ENCODE measurements at regions not wholly inside any gene's neighbourhood (a gene's known extent, or its start where the extent isn't known, plus 50 kb on each side); places are given as distances from the start of the nearest gene placed in this dataset.
A peak's percentile ranks its signal among the peaks of the same experiment; 100 is the strongest.
"Not testable (repeated sequence)": the region's sequence is repeated elsewhere in the genome, so short reads cannot be mapped to it uniquely, and the experiment has no call there.

DNA sequence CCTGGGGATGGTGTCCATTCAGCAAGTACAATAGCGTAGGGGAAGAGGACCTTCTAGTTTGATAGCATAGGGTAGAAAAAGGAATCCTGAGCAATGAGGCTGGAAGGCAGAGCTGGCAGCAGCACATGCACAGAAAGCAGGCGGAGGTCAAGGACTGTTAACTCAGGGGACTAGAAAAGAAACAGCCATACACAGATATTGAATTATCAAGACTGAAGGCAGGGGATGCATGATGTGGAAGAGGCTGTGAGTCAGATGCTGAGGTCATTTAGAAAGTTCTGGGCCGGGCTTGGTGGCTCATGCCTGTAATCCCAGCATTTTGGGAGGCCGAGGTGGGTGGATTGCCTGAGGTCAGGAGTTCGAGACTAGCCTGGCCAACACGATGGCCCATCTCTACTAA, 65.6 kb downstream of the OPTC start:
- ATAC-seq, result no peak
- H3K27me3 ChIP-seq (ENCODE audit: control insufficient read depth, insufficient read depth), result no peaks in the 10 kb centered on the region
- no peaks in the 10 kb centered on the region for H3K9me3 ChIP-seq (ENCODE audit: control insufficient read depth, low read length)
- peaks cover 14% of the 10 kb centered on the region for H3K4me1 ChIP-seq (ENCODE audit: control insufficient read depth, insufficient read depth, low read length)
- intact Hi-C loops (cut with DNase I), result no loop called here
- DNase-seq, result peak in 1 of 3 donors; percentile 28
- WGBS, result 72% methylated on average over 6 of the region's 6 CpGs
- H3K27ac ChIP-seq (ENCODE audit: low read length), result peak overlapping the region; percentile 91
- no peak overlapping the region for H3K4me3 ChIP-seq (ENCODE audit: low read length)

DNA sequence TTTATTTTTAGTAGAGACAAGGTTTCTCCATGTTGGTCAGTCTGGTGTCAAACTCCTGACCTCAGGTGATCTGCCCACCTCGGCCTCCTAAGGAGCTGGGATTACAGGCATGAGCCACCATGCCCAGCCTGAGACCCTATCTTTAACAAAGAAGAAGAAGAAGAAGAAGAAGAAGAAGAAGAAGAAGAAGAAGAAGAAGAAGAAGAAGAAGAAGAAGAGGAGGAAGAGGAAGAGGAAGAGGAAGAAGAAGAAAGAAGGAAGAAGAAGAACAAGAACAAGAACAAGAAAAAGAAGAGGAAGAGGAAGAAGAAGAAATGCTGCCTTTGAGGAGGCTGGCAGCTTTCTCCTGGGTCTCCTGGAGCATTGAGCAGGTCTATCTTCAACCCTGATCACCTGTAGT, 64.9 kb upstream of the ATP2B4 start:
- H3K9me3 ChIP-seq (ENCODE audit: control insufficient read depth, low read length); ATAC-seq; intact Hi-C loops (cut with DNase I); DNase-seq; H3K27ac ChIP-seq (ENCODE audit: low read length); H3K27me3 ChIP-seq (ENCODE audit: control insufficient read depth, insufficient read depth); H3K4me3 ChIP-seq (ENCODE audit: low read length): not testable (repeated sequence)
- WGBS, result 97% methylated on average over 1 of the region's 1 CpG
- H3K4me1 ChIP-seq (ENCODE audit: control insufficient read depth, insufficient read depth, low read length), result peaks cover 11% of the 10 kb centered on the region

DNA sequence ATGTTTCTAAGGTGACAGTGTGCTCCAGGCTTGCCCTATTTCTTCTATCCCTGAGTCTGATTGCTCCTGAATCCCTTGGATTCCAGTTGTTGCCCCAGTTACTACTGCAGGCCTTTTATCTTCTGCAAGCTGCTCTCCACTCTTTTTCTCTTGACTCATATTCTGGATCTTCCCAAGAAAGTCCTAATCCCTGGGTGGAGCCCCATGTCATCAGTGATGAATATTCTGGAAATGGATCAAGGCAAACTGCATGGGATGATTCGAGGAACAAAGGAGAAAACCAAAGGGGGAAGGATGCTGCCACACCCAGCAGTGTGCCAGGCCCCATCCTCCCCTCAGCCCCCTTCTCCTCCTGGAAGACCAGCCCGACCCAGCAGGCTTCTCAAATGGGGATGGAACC, 63.3 kb upstream of the ATP2B4 start:
- ATAC-seq (no peak), DNase-seq (no peak)
- no peak overlapping the region for H3K27ac ChIP-seq (ENCODE audit: low read length)
- H3K4me1 ChIP-seq (ENCODE audit: control insufficient read depth, insufficient read depth, low read length), result peaks cover 5% of the 10 kb centered on the region
- H3K4me3 ChIP-seq (ENCODE audit: low read length), result no peak overlapping the region
- H3K27me3 ChIP-seq (ENCODE audit: control insufficient read depth, insufficient read depth), result no peaks in the 10 kb centered on the region
- H3K9me3 ChIP-seq (ENCODE audit: control insufficient read depth, low read length), result no peaks in the 10 kb centered on the region
- WGBS, result 73% methylated on average over 2 of the region's 2 CpGs
- intact Hi-C loops (cut with DNase I), result no loop called here

DNA sequence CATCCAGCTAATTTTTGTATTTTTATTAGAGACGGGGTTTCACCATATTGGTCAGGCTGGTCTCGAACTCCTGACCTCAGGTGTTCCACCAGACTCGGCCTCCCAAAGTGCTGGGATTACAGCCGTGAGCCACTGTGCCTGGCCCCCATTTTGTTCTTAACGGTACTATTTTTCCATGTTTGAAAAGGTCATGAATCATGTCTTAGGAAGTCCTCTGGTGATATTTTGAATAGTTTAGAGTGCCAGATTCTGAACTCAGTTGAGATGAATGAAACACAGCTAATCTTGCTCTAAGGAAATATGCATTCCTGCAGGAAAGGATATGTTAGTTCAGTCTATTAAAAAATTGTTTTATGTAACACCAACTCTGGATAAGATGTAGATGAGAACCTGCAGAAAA, 62.6 kb upstream of the ATP2B4 start:
- no peak overlapping the region for H3K27ac ChIP-seq (ENCODE audit: low read length)
- no peak for ATAC-seq
- H3K27me3 ChIP-seq (ENCODE audit: control insufficient read depth, insufficient read depth), result no peaks in the 10 kb centered on the region
- intact Hi-C loops (cut with DNase I), result no loop called here
- H3K4me3 ChIP-seq (ENCODE audit: low read length), result no peak overlapping the region
- WGBS, result 81% methylated on average over 5 of the region's 5 CpGs
- DNase-seq, result no peak
- H3K4me1 ChIP-seq (ENCODE audit: control insufficient read depth, insufficient read depth, low read length), result peaks cover 1% of the 10 kb centered on the region
- no peaks in the 10 kb centered on the region for H3K9me3 ChIP-seq (ENCODE audit: control insufficient read depth, low read length)

DNA sequence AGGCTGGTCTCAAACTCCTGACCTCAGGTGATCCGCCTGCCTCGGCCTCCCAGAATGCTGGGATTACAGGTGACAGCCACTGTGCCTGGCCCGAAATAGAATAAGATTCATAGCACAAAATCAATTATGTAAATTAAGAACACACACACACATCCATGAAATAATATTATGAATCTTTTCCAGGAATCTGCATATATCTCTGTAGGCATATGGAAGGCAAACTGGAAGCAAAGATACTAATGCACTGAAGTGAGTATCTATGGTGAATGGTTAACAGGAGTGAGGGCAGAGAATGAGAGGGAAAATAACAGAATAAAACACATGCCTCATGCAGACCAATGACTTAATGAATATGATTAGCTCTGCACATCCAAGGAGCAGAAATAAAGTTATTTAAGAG, 61.6 kb upstream of the ATP2B4 start:
- ATAC-seq (no peak), DNase-seq (no peak)
- H3K27me3 ChIP-seq (ENCODE audit: control insufficient read depth, insufficient read depth), result no peaks in the 10 kb centered on the region
- H3K27ac ChIP-seq (ENCODE audit: low read length), result no peak overlapping the region
- intact Hi-C loops (cut with DNase I), result no loop called here
- no peak overlapping the region for H3K4me3 ChIP-seq (ENCODE audit: low read length)
- no peaks in the 10 kb centered on the region for H3K4me1 ChIP-seq (ENCODE audit: control insufficient read depth, insufficient read depth, low read length)
- WGBS, result 95% methylated on average over 3 of the region's 3 CpGs
- H3K9me3 ChIP-seq (ENCODE audit: control insufficient read depth, low read length), result no peaks in the 10 kb centered on the region

DNA sequence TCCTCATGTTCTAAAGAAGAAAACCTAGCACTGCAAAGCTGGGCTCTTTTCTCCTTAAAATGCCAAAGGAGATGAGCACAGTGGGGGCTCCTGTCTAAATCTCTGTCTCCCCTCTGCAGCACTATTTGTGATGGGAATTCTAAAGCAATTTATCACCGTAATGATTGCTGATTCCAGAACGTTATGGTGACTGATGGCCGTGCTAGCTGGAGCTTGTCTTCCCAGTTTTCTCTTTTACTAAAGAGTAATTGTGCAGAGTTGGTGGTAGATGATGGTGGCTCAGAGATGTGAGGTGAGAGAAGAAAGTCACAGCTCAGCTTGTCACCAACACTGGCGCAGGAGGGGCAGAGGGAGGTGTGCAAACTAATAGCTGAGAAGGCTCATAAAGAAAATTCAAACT, 60.7 kb upstream of the ATP2B4 start:
- Histone ChIP-seq H3K9me3 (ENCODE audit: control insufficient read depth, low read length) (no peaks in the 10 kb centered on the region), H3K27ac (ENCODE audit: low read length) (no peak overlapping the region), H3K27me3 (ENCODE audit: control insufficient read depth, insufficient read depth) (no peaks in the 10 kb centered on the region), H3K4me3 (ENCODE audit: low read length) (no peak overlapping the region), H3K4me1 (ENCODE audit: control insufficient read depth, insufficient read depth, low read length) (no peaks in the 10 kb centered on the region)
- DNase-seq (no peak), ATAC-seq (no peak)
- 87% methylated on average over 4 of the region's 4 CpGs for WGBS
- intact Hi-C loops (cut with DNase I), result no loop called here

DNA sequence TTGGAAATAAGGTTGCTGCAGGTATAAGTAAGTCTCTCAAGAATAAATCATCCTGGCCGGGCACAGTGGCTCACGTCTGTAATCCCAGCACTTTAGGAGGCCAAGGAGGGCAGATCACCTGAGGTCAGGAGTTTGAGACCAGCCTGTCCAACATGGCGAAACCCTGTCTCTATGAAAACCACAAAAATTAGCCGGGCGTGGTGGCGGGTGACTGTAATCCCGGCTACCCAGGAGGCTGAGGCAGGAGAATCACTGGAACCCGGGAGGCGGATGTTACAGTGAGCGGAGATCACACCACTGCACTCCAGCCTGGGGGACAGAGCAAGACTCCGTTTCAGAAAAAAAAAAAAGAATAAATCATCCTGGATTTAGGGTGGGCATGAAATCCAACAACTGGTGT, 59.7 kb upstream of the ATP2B4 start:
- WGBS, result 95% methylated on average over 11 of the region's 11 CpGs
- H3K27me3 ChIP-seq (ENCODE audit: control insufficient read depth, insufficient read depth); H3K4me1 ChIP-seq (ENCODE audit: control insufficient read depth, insufficient read depth, low read length); DNase-seq; H3K27ac ChIP-seq (ENCODE audit: low read length); H3K9me3 ChIP-seq (ENCODE audit: control insufficient read depth, low read length); H3K4me3 ChIP-seq (ENCODE audit: low read length); ATAC-seq; intact Hi-C loops (cut with DNase I): not testable (repeated sequence)

DNA sequence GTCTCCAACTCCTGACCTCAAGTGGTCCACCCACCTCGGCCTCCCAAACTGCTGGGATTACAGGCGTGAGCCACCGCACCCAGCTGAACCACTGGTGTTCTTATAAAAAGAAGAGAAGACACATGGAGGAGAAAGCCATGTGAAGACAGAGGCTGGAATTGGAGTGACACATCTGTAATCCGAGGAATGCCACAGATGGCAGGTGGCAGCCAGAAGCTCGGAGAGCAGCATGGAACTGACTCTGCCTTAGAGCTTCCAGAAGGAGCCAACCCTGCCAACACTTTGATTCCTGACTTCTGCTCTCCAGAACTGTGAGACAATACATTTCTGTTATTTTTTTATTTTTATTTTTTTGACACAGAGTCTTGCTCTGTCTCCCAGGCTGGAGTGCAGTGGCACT, 59.0 kb upstream of the ATP2B4 start:
- intact Hi-C loops (cut with DNase I), result no loop called here
- Histone ChIP-seq H3K9me3 (ENCODE audit: control insufficient read depth, low read length) (no peaks in the 10 kb centered on the region), H3K4me1 (ENCODE audit: control insufficient read depth, insufficient read depth, low read length) (peaks cover 2% of the 10 kb centered on the region), H3K27me3 (ENCODE audit: control insufficient read depth, insufficient read depth) (no peaks in the 10 kb centered on the region), H3K4me3 (ENCODE audit: low read length) (no peak overlapping the region), H3K27ac (ENCODE audit: low read length) (no peak overlapping the region)
- DNase-seq (no peak), ATAC-seq (no peak)
- WGBS, result 87% methylated on average over 5 of the region's 5 CpGs

DNA sequence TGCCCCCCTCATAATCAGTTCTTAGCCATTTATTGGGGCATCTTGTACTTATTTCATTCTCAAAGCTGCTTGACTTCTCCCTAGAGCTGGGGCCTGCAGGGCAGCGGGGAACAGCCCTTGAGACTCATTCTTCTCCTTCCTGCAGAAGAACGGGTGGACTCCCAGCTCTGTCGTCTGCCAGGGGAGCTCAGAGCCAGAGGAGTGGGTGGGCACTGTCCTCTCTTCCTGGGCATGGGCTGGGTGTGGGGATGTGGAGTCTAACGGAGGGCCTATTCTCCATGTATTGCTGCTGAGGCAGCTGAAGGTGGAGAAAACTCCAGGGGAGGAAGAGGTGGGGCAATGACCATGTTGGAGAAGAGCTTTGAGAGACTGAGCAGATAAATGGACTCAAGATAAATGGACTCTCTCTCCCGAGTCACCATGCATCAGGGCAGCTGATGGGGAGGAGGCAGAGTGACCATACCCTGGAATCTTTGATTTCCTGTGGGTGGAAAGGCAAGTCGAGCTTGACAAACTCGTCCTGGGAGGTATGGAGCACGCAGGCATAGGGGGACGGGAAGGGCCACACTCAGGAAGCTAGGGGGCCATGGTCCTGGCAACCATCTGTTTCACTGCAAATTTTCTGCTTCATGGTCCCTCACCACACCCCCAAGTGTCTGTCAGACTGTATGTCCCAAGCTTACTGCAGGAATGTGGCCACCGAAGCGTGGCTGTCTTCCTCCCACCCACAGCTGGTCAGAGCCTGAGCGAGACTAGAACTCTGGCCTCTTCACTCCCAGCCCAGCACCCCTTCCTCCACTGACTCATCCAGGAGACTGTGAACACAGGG, 56.9 kb upstream of the ATP2B4 start:
- Histone ChIP-seq H3K4me1 (ENCODE audit: control insufficient read depth, insufficient read depth, low read length) (peaks cover 2% of the 10 kb centered on the region), H3K4me3 (ENCODE audit: low read length) (no peak overlapping the region), H3K9me3 (ENCODE audit: control insufficient read depth, low read length) (no peaks in the 10 kb centered on the region), H3K27ac (ENCODE audit: low read length) (no peak overlapping the region), H3K27me3 (ENCODE audit: control insufficient read depth, insufficient read depth) (no peaks in the 10 kb centered on the region)
- intact Hi-C loops (cut with DNase I), result no loop called here
- DNase-seq, result no peak
- ATAC-seq, result no peak
- 91% methylated on average over 12 of the region's 12 CpGs for whole genome bisulfite sequencing

DNA sequence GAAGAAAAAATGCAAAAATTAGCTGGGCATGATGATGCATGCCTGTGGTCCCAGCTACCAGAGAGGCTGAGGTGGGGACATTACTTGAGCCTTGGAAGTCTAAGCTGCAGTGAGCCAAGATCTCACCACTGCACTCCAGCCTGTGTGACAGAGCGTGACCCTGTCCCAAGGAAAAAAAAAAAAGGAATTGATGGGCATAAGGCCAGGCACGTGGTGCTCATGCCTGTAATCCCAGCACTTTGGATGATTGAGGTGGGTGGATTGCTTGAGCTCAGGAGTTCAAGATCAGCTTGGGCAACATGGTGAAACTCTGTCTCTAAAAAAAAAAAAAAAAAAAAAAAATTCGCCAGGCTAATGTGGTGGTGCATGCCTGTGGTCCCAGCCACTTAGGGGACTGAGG, 55.8 kb upstream of the ATP2B4 start:
- peaks cover 2% of the 10 kb centered on the region for H3K4me1 ChIP-seq (ENCODE audit: control insufficient read depth, insufficient read depth, low read length)
- no peaks in the 10 kb centered on the region for H3K9me3 ChIP-seq (ENCODE audit: control insufficient read depth, low read length)
- H3K4me3 ChIP-seq (ENCODE audit: low read length), result no peak overlapping the region
- intact Hi-C loops (cut with DNase I), result no loop called here
- DNase-seq (no peak), ATAC-seq (no peak)
- no peak overlapping the region for H3K27ac ChIP-seq (ENCODE audit: low read length)
- H3K27me3 ChIP-seq (ENCODE audit: control insufficient read depth, insufficient read depth), result no peaks in the 10 kb centered on the region
- 73% methylated on average over 3 of the region's 3 CpGs for WGBS

DNA sequence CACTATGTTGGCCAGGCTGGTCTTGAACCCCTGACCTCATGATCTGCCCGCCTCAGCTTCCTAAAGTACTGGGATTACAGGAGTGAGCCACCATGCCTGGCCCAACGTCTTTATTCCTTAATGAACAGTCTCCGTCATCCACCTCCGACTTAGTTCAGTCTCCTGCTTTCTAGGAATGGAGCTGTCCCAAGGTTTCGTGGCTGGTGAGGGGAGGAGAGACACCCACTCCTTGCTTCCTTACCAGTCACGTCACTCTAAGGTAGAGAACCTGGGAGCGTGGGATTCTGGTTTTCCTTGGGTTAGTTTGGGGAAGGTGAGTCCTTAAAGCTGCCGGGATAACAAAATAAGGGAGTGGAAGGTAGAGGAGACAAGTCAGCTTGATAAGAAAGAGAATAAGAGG, 55.0 kb upstream of the ATP2B4 start:
- no peak overlapping the region for H3K4me3 ChIP-seq (ENCODE audit: low read length)
- no peak for DNase-seq
- intact Hi-C loops (cut with DNase I), result no loop called here
- H3K4me1 ChIP-seq (ENCODE audit: control insufficient read depth, insufficient read depth, low read length), result peaks cover 2% of the 10 kb centered on the region
- no peaks in the 10 kb centered on the region for H3K9me3 ChIP-seq (ENCODE audit: control insufficient read depth, low read length)
- 78% methylated on average over 8 of the region's 8 CpGs for WGBS
- H3K27me3 ChIP-seq (ENCODE audit: control insufficient read depth, insufficient read depth), result no peaks in the 10 kb centered on the region
- no peak for ATAC-seq
- no peak overlapping the region for H3K27ac ChIP-seq (ENCODE audit: low read length)

DNA sequence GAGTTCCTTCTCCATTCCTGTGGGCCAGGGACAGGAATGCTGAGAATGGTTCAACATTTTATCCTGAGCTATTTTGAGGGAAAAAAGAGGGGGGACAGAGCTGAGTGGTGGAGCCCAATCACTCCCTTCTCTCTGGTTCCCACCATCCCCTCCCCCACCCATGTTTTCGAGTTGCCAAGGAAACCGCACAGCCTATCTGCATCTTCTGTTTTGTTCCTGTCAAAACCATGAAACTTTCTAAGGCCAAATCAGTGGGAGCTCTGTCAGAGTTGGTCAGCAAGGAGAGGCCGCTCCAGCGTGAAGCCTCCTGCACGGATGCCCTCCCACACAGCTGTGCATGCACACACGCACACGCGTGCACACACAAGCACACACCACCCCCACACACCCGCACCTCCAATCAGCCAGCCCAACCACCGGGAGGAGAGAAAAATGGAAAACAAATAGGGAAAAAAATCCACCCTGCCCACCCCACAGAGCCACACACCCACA, 54.5 kb upstream of the ATP2B4 start:
- Histone ChIP-seq H3K4me3 (ENCODE audit: low read length) (no peak overlapping the region), H3K4me1 (ENCODE audit: control insufficient read depth, insufficient read depth, low read length) (peaks cover 2% of the 10 kb centered on the region), H3K27ac (ENCODE audit: low read length) (no peak overlapping the region), H3K9me3 (ENCODE audit: control insufficient read depth, low read length) (no peaks in the 10 kb centered on the region), H3K27me3 (ENCODE audit: control insufficient read depth, insufficient read depth) (no peaks in the 10 kb centered on the region)
- intact Hi-C loops (cut with DNase I), result no loop called here
- ATAC-seq, result peak; percentile 28 to 55
- no peak for DNase-seq
- WGBS, result 49% methylated on average over 10 of the region's 10 CpGs
